ENCODE measurements at regions not wholly inside any gene's neighbourhood (a gene's known extent, or its start where the extent isn't known, plus 50 kb on each side); places are given as distances from the start of the nearest gene placed in this dataset.
"Not testable (repeated sequence)": the region's sequence is repeated elsewhere in the genome, so short reads cannot be mapped to it uniquely, and the experiment has no call there.

DNA sequence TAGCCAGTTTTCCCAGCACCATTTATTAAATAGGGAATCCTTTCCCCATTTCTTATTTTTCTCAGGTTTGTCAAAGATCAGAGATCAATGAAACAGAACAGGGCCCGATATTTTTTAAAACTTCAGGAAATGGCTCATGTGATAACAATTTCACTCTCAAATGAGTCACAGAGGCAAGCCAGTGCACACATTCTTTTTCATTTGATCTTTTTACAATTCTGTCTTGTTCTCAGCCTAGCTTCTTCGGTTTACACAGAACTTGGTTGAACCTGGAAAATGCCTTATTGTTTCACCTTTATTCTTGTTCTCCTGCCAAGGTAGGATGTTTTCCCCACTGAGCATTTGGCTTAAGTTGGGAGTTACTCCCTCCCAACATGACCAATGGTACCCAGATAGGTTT lies 258.9 kb downstream of the COL12A1 start:
- DNase-seq, result no peak

GRCh38 chr6:74942130-74942529 lies 263.7 kb downstream of the COL12A1 start:
- DNase-seq, result no peak

DNA sequence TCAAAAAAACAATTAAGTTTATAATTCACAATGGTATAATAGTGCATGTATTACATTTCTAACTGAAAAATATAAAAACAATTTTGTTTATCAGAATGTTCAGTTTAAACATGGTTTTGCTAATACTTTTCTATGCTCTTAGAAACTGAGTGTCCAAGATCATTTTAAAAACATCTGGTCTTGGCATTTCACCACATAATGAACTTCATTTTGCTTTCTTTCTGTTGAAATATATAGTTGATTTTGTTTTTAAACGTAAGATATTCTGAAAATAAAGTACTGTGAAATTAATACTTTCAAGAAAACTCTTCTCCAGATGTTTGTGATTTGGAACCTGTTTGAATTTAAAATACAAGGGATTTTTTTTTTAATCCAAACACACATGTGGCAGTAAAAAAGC lies 264.4 kb downstream of the COL12A1 start:
- DNase-seq, result no peak

GRCh38 chr6:74939721-74940620 lies 265.9 kb downstream of the COL12A1 start:
- no peak for DNase-seq

DNA sequence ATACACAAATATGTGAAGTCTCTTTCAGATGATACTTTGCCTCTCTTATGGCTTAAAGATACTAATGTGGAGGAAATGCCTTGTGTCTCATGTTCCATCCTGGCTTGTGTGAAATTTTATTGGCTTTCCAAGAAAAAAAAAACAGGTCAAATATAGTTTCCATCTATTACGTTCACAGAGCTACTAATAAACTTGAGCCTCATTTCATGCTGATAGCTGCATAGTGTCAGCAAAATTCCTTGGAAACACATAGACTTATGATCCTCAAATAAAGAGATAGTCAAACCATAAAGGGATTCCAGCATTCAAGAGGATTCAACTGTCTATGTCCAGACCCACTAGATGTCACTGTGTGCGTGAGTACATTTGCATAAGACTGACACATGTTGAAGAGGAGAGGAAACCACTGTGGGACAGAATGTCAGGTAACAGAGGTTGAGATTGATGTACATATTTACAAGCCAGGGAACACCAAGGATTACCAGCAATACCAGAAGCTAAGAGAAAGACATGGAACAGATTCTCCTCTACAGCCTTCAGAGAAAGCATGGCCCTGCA lies 266.6 kb downstream of the COL12A1 start:
- DNase-seq, result no peak

DNA sequence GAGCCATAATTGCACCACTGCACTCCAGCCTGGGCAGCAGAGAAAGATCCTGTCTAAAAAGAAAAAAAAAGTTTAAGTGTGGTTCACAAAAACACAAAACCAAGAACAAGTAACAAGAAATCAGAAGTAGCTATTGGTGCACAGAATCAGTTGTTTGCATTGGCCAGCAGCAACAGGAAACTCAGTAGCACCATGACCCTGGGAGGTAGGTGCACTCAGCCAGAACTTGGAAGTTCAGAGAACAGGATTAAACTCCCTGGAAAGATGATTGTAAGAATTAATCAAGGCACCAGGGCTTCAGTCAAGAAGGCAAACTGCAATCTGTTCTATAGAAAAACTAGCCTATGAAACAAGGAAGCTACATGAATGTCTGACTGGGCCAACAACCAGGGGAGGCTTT lies 267.9 kb downstream of the COL12A1 start:
- DNase-seq, result no peak

DNA sequence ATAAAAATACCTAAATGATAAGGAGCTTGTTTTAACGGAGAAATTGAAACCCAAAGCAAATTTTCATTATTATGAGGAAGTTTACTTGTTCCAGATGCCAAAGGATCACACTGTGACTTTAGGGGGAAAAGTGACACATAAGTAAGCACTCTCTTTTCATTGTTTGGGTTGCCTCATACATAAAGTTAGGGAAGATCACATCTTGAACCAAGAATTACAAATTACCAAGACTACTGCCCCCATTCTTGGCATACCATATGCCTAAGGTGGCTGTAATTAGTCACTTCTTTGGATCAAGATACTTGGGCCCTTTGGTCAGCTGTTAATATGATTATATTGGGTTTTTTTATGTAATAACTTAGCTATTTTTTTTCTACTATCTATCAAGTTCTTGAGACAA lies 269.0 kb downstream of the COL12A1 start:
- DNase-seq, result no peak

DNA sequence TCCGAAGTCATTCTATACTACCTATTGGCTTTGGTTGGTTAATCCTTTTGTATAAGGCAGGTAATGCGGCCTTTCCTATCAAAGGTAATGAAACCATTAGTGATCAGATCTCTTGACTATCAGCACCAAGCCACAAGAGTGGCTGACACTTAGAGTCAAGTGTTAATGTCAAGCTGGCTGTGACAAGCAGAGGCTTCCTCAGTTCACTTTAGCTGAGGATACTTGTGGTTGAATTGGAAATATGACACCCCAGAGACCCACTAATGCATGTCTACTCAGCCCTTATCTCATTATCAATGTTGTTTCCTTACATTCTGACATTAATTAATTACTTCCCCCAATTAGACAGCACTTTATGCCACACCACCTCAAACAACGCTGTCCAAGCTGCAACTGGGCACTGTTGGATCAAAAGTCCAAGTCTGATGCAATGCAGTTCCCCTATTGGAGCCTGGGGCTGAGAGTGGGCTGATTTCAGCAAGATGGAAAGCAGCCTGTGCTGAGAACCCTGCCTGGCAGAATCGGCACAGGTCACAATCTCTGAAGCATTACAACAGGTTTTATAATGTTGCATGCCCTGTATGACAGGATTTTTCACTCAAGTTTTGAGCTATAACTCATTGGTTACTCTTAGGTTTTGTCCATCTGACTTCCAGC lies 273.5 kb downstream of the COL12A1 start:
- no peak for DNase-seq

DNA sequence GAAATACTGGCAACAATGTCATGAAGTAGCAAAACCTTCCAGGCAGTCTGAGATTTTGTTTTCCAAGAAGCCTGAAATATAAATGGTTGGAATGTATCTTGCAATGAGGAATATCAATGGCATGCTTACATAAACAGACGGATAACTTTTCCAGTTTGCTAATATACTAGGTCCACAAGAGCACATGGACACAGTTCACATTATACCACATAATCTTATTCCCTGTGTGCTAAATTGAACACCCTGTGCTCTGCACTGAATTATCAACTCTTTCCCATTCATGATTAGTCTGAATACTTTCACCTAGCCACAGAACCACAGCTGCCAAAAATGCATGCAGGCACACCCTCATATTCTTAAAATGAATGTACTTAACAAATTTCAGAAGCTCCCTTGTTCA lies 274.3 kb downstream of the COL12A1 start:
- no peak for DNase-seq

DNA sequence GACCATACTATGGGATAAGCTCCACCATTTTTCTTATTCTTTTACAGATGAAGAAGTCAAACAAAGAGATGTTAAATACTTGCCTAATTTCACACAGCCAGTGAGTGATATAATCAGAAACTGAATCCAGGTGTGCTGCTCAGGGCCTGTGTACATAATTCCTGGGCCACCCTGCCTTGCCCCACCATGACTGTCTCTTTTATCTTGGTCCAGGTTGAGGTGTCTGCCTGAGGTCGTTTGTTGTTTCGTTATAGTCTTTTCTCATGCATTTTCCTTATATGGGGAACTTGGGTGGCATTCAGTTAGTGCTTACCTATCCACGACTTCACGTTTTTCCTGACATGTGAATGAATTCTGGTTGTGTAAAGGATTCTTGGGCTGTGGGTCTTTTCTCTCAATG lies 277.6 kb downstream of the COL12A1 start:
- DNase-seq, result no peak

- DNase-seq, result no peak
Measured at GRCh38 chr6:74927299-74927698, 278.6 kb downstream of the COL12A1 start.

DNA sequence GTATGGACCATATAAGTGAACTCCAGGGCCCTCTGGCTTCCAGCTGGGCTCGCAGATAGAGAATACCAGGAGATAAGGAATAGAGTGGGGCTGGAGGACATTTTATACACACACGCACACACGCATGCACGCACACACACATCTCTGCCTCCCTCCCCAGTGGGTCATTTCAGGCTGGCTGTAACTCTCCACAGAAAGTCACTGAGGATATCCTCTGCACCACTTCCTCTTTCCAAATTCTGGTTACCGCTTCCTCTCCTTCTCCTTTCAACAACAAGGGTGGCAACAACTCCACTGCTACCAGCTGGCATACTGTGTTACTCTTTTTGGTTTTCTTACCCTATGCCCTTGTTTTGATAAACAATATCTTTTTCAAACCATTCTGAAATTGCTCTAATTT lies 280.2 kb downstream of the COL12A1 start:
- DNase-seq, result no peak

- no peak for DNase-seq
Measured at GRCh38 chr6:74914888-74915287, 291.0 kb downstream of the COL12A1 start.

DNA sequence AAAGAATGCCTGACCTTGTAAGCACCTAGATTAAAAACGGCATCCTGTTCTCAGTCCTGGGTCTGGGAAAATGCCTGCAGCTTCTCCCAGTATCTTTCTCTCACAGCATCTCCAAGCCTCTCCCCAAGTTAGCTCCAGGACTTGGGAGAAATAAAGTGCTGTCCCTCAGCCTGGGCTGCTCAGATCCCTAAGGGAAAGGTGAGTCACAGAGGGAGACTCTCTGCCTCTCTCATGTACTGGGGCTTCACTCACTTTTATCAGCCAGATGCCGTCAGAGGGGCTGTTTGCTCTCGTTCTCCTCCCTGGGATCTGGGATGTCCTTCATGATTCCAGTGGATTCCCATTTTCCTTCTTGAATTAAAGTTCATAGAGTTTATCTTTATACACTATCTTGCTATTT lies 293.6 kb downstream of the COL12A1 start:
- no peak for DNase-seq

- DNase-seq, result no peak
Measured at GRCh38 chr6:74902846-74903245, 303.0 kb downstream of the COL12A1 start.

DNA sequence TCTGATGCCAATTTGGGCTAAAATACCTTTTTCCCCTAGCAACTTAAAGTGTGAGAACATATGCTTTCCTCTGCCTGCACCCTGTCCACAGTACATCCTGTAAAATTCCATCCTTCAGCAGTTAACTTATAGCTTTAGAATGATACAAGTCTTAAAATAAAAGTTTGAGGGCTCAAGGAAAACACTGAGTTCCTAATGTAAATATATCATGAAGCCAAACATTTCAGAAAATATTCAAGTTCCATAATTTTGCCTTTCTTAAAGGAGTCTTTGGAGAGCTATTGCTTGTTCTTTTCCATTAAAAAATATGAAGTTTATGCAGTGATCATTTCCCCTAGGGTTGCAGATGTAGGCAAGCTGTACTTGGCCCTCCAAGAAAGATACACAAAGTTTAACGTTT lies 303.8 kb downstream of the COL12A1 start:
- DNase-seq, result no peak

DNA sequence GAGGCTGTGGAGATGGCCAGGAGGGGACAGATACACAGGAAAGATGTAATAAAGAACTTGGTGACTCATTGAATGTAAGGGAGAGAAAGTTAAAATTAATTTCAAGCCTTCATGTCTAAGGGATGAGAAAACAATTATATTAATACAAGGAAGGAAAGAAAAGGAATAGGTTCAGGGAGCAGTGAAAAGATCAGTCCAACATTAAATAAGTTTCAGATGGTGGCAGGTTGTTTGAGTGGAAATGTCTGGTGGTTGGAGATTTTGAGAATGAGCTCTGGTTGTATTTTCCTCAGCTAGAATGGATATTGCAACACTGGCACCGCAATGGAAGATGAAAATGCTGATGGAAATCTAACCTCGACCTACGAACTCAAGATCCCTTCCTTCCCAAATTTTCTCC lies 304.3 kb downstream of the COL12A1 start:
- DNase-seq, result no peak

DNA sequence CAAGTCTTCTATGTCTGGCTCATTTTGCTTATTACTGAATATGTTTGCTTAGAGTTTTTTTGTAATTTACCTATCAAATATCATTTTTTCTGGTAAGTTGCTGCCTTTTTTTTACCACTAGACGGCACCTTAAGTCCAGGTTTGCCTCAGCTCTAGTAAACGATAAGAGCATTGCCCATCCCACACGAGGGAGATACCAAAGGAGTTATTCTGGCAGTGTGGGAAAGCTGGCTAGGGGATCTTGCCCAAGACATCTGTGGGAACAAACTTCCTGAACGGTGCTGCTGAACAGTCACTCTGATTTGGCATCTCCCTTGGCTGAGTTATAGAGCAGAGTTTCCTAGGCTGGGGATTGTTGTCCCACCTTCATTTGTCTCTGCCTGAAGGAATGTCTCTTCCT lies 306.4 kb downstream of the COL12A1 start:
- DNase-seq, result no peak

DNA sequence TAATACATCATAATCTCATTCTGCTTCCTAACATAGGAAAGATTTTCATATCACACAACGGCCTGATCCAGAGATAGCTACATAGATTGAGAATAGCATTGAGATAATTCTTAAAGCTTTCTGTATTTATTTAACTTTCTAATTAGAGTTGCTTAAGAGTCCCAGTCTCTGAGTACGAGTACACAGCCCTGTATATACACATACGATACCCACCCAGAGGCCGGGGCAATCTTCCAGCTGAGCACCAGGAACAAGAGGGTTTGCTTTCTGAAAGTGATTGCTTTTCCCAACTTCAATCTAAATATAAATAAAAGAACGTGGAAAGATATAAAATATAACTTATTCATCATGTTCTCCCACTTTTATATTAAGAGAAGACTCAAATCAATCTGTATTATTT lies 313.8 kb downstream of the COL12A1 start:
- DNase-seq, result no peak

DNA sequence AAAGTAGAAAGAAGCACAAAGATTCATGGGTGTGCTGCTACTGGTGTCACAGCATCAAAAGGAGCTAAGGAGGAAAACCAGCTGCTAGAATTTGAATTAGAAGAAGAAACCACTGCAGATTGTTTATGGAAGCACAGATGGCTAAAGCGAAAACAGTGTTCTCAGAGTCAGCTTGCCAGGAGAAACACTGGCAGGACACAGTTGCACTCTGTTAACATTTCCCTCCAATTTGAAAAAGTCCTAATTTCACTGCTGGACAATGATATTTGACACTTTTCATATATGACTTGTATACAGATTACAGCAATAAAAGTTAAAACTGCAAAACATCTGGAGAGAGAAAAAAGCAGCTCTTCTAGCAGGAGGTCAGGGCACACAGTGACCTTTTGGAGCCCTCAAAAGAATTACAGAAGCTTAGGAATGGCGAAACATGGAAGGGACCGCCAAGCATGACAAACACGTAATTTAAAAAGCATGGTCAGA lies 314.5 kb downstream of the COL12A1 start:
- no peak for DNase-seq

DNA sequence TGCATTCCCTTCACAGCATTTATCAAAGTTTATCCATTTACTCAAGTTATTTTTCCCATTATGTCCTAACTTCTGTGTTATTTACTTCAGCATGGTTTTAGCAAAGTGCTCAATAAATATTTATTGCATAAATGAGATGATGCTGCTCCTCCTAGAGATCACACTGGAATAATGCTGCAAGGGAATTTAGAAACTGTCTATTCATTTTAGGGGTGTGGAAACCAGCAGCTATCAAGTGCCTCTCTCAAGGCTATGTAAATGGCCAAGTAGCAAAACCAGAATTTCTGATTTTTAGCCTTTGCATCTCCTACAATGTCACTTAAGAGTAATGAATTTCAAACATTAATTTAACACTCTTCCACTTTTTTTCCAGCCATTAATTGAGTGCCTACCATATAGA lies 316.2 kb downstream of the COL12A1 start:
- no peak for DNase-seq

GRCh38 chr6:74888741-74889140 lies 317.1 kb downstream of the COL12A1 start:
- not testable (repeated sequence) for DNase-seq

DNA sequence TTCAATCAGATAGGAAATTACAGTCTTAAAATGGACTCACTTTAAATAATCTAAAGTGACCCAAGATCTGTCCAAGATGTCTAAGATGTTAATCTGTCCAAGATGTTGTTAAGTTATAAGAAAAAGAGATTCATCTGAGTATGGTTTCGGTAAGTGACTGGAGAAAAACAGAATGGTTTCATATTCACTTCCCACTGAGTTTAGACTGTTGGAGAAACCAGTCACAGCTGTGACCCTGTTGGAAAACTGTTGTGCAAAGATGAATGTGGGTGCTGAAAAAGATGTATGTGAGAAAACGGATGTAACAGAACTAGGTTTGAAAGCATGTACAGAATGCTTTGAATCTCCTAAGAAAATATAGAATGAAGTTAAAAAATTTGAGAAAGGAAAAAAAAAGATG lies 325.9 kb downstream of the COL12A1 start:
- DNase-seq, result no peak

DNA sequence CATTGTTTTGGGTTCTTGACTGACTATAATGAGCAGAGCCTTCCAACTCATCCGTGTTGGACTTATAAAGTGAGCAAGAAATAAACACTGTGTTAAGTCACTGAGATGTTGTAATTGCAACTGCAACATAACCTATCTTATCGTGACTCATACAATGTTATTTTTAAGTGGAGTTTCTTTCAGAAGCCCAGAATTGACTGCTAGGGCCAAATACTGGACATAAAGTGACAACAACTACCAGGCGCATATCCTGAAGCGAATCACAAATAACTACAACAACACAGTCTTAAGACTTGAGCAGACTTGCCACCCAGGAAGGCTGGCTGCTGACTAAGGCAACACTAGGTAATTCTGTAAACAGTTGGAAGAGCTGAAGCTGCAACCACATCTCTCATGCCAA lies 326.6 kb downstream of the COL12A1 start:
- DNase-seq, result no peak

All from NCI-H524 treated with DMSO at 0.1 percent for 48 hours (cell line).